CD4-positive, alpha-beta memory T cell (primary cell): ENCODE measurements at regions not wholly inside any gene's neighbourhood (a gene's known extent, or its start where the extent isn't known, plus 50 kb on each side); places are given as distances from the start of the nearest gene placed in this dataset.

Experiments used
- CTCF ChIA-PET: fragments of 350-600 bp; sonication (Branson Sonifier 250); formaldehyde crosslinking; loops from one replicate; lab custom pipeline; 2021; ENCODE audit warnings: inconsistent platforms; ENCODE audit not compliant: partially characterized antibody; lab: Charles Lee
- POLR2A ChIA-PET: fragments of 350-600 bp; sonication (Branson Sonifier 250); formaldehyde crosslinking; loops from one replicate; lab custom pipeline; 2021; ENCODE audit not compliant: partially characterized antibody; lab: Charles Lee
- DNase-seq, 5 donors: peaks; one replicate each; pipeline versions ENCODE4 v3.0.0 to v3.0.0-alpha.2; 2020 to 2022; ENCODE audit warnings: mixed read lengths in 1 of 5
- H3K27ac ChIP-seq: one replicate; pipeline ENCODE4 v1.7.0; 2013; ENCODE audit warnings: low read depth, low read length
- H3K27me3 ChIP-seq: 2 replicates; pipeline ENCODE4 v1.7.0; 2013; ENCODE audit warnings: mild to moderate bottlenecking, low read length, moderate library complexity; ENCODE audit not compliant: insufficient read depth
- H3K36me3 ChIP-seq: 2 replicates; pipeline ENCODE4 v1.7.0; 2013; ENCODE audit warnings: mild to moderate bottlenecking, low read length, moderate library complexity; ENCODE audit not compliant: insufficient read depth
- H3K4me1 ChIP-seq: 2 replicates; pipeline ENCODE4 v1.7.0; 2013; ENCODE audit warnings: mild to moderate bottlenecking, low read length, moderate library complexity; ENCODE audit not compliant: insufficient read depth
- H3K4me3 ChIP-seq, 2 donors: one replicate each; pipeline ENCODE4 v1.7.0; 2013; ENCODE audit warnings: low read length in 2 of 2, mild to moderate bottlenecking in 1 of 2
- H3K9me3 ChIP-seq, 2 donors: one replicate each; pipeline ENCODE4 v1.7.0; 2013; ENCODE audit warnings: low read length in 2 of 2, control low read depth in 1 of 2; ENCODE audit not compliant: control insufficient read depth in 1 of 2
- H3K27ac Mint-ChIP-seq, 7 donors: one replicate each; pipeline ENCODE4 v1.8.0; 2020 to 2021; ENCODE audit warnings: mixed read lengths in 7 of 7, mild to moderate bottlenecking in 6 of 7, inconsistent platforms in 3 of 7, moderate library complexity in 3 of 7
- H3K27me3 Mint-ChIP-seq, 2 donors: one replicate each; pipeline ENCODE4 v1.8.0; 2020 to 2021; ENCODE audit warnings: mixed read lengths in 2 of 2
- H3K36me3 Mint-ChIP-seq, 2 donors: one replicate each; pipeline ENCODE4 v1.8.0; 2020 to 2021; ENCODE audit warnings: mixed read lengths in 2 of 2, inconsistent platforms in 1 of 2, mild to moderate bottlenecking in 1 of 2
- H3K4me1 Mint-ChIP-seq, 4 donors: one replicate each; pipeline ENCODE4 v1.8.0; 2020 to 2021; ENCODE audit warnings: mixed read lengths in 4 of 4, mild to moderate bottlenecking in 1 of 4
- H3K4me3 Mint-ChIP-seq, 8 donors: one replicate each; pipeline ENCODE4 v1.8.0; 2020 to 2021; ENCODE audit warnings: mixed read lengths in 8 of 8, mild to moderate bottlenecking in 7 of 8, moderate library complexity in 6 of 8, inconsistent platforms in 3 of 8
- H3K9me3 Mint-ChIP-seq, 8 donors: one replicate each; pipeline ENCODE4 v1.8.0; 2020 to 2021; ENCODE audit warnings: mixed read lengths in 8 of 8, mild to moderate bottlenecking in 5 of 8, inconsistent platforms in 3 of 8, moderate library complexity in 1 of 8
- intact Hi-C: fragments of 100-400 bp; cut with micrococcal nuclease; formaldehyde crosslinking; loops from one replicate; pipeline ENCODE4 v1.15.1; 2023

GRCh38 chr4:53805291-53805690 lies 214.0 kb upstream of the LNX1 start:
- Histone ChIP-seq H3K27me3 (no peaks in the 10 kb centered on the region), H3K36me3 (no peaks in the 10 kb centered on the region), H3K4me3 (no peak overlapping the region), H3K9me3 (no peaks in the 10 kb centered on the region), H3K27ac (no peak overlapping the region), H3K4me1 (no peaks in the 10 kb centered on the region)
- H3K9me3 Mint-ChIP-seq: peaks cover 0 to 5% (median 0%) of the 10 kb centered on the region in 8 donors
- H3K36me3 Mint-ChIP-seq: no peaks in the 10 kb centered on the region
- no peak for DNase-seq
- no peaks in the 10 kb centered on the region for H3K4me1 Mint-ChIP-seq
- CTCF ChIA-PET: no interaction called here
- POLR2A ChIA-PET: no interaction called here
- no peak overlapping the region for H3K4me3 Mint-ChIP-seq
- peaks cover 0 to 5% of the 10 kb centered on the region in 2 donors for H3K27me3 Mint-ChIP-seq
- intact Hi-C loops: no loop called here
- H3K27ac Mint-ChIP-seq: no peak overlapping the region

- Histone ChIP-seq H3K27me3 (no peaks in the 10 kb centered on the region), H3K4me3 (no peak overlapping the region), H3K27ac (no peak overlapping the region), H3K36me3 (no peaks in the 10 kb centered on the region), H3K9me3 (no peaks in the 10 kb centered on the region), H3K4me1 (no peaks in the 10 kb centered on the region)
- ChIA-PET CTCF (no interaction called here), POLR2A (no interaction called here)
- no peaks in the 10 kb centered on the region for H3K36me3 Mint-ChIP-seq
- H3K9me3 Mint-ChIP-seq: peaks cover 0 to 5% (median 0%) of the 10 kb centered on the region in 8 donors
- H3K27ac Mint-ChIP-seq: no peak overlapping the region
- intact Hi-C loops: no loop called here
- peaks cover 0 to 5% of the 10 kb centered on the region in 2 donors for H3K27me3 Mint-ChIP-seq
- no peak overlapping the region for H3K4me3 Mint-ChIP-seq
- no peak for DNase-seq
- H3K4me1 Mint-ChIP-seq: no peaks in the 10 kb centered on the region
Observed at GRCh38 chr4:53804719-53805118, 213.4 kb upstream of the LNX1 start.

GRCh38 chr4:53802500-53802899 lies 211.2 kb upstream of the LNX1 start:
- no peaks in the 10 kb centered on the region for H3K36me3 Mint-ChIP-seq
- no peak overlapping the region for H3K4me3 Mint-ChIP-seq
- Histone ChIP-seq H3K4me3 (no peak overlapping the region), H3K9me3 (no peaks in the 10 kb centered on the region), H3K4me1 (no peaks in the 10 kb centered on the region), H3K27ac (no peak overlapping the region), H3K27me3 (no peaks in the 10 kb centered on the region), H3K36me3 (no peaks in the 10 kb centered on the region)
- no peak for DNase-seq
- intact Hi-C loops: no loop called here
- no peak overlapping the region for H3K27ac Mint-ChIP-seq
- no peaks in the 10 kb centered on the region for H3K4me1 Mint-ChIP-seq
- peaks cover 0 to 5% of the 10 kb centered on the region in 2 donors for H3K27me3 Mint-ChIP-seq
- POLR2A ChIA-PET: no interaction called here
- H3K9me3 Mint-ChIP-seq: peaks cover 0 to 5% (median 0%) of the 10 kb centered on the region in 8 donors
- CTCF ChIA-PET: no interaction called here

GRCh38 chr4:53801373-53801772 lies 210.1 kb upstream of the LNX1 start:
- H3K27ac Mint-ChIP-seq: no peak overlapping the region
- ChIA-PET POLR2A (no interaction called here), CTCF (no interaction called here)
- no peak overlapping the region for H3K4me3 Mint-ChIP-seq
- peaks cover 0 to 3% of the 10 kb centered on the region in 2 donors for H3K27me3 Mint-ChIP-seq
- H3K4me1 Mint-ChIP-seq: no peaks in the 10 kb centered on the region
- no peak for DNase-seq
- Histone ChIP-seq H3K27me3 (no peaks in the 10 kb centered on the region), H3K4me3 (no peak overlapping the region), H3K9me3 (no peaks in the 10 kb centered on the region), H3K4me1 (no peaks in the 10 kb centered on the region), H3K27ac (no peak overlapping the region), H3K36me3 (no peaks in the 10 kb centered on the region)
- no peaks in the 10 kb centered on the region for H3K36me3 Mint-ChIP-seq
- H3K9me3 Mint-ChIP-seq: peaks cover 0 to 5% (median 0%) of the 10 kb centered on the region in 8 donors
- intact Hi-C loops: no loop called here

GRCh38 chr4:53800741-53801140 lies 209.5 kb upstream of the LNX1 start:
- H3K9me3 Mint-ChIP-seq: peaks cover 0 to 5% (median 0%) of the 10 kb centered on the region in 8 donors
- no peaks in the 10 kb centered on the region for H3K36me3 Mint-ChIP-seq
- Histone ChIP-seq H3K4me1 (no peaks in the 10 kb centered on the region), H3K9me3 (no peaks in the 10 kb centered on the region), H3K36me3 (no peaks in the 10 kb centered on the region), H3K27ac (no peak overlapping the region), H3K27me3 (no peaks in the 10 kb centered on the region), H3K4me3 (no peak overlapping the region)
- intact Hi-C loops: no loop called here
- no peak overlapping the region for H3K27ac Mint-ChIP-seq
- no peak overlapping the region for H3K4me3 Mint-ChIP-seq
- DNase-seq: no peak
- ChIA-PET POLR2A (no interaction called here), CTCF (no interaction called here)
- H3K27me3 Mint-ChIP-seq: peaks cover 0 to 3% of the 10 kb centered on the region in 2 donors
- H3K4me1 Mint-ChIP-seq: no peaks in the 10 kb centered on the region

GRCh38 chr4:53793096-53793495 lies 201.8 kb upstream of the LNX1 start:
- Histone ChIP-seq H3K27ac (no peak overlapping the region), H3K27me3 (no peaks in the 10 kb centered on the region), H3K4me1 (no peaks in the 10 kb centered on the region), H3K4me3 (no peak overlapping the region), H3K36me3 (no peaks in the 10 kb centered on the region), H3K9me3 (no peaks in the 10 kb centered on the region)
- no peaks in the 10 kb centered on the region for H3K4me1 Mint-ChIP-seq
- no peak overlapping the region for H3K27ac Mint-ChIP-seq
- intact Hi-C loops: no loop called here
- DNase-seq: no peak
- H3K4me3 Mint-ChIP-seq: no peak overlapping the region
- peaks cover 5 to 14% of the 10 kb centered on the region in 2 donors for H3K27me3 Mint-ChIP-seq
- ChIA-PET CTCF (no interaction called here), POLR2A (no interaction called here)
- no peaks in the 10 kb centered on the region for H3K36me3 Mint-ChIP-seq
- peaks cover 0 to 4% (median 1%) of the 10 kb centered on the region in 8 donors for H3K9me3 Mint-ChIP-seq

GRCh38 chr4:53790286-53790685 lies 199.0 kb upstream of the LNX1 start:
- Mint-ChIP-seq H3K36me3 (no peaks in the 10 kb centered on the region), H3K9me3 (peaks cover 0 to 4% (median 1%) of the 10 kb centered on the region in 8 donors), H3K4me1 (no peaks in the 10 kb centered on the region), H3K27me3 (peaks cover 3 to 14% of the 10 kb centered on the region in 2 donors), H3K27ac (no peak overlapping the region), H3K4me3 (no peak overlapping the region)
- Histone ChIP-seq H3K36me3 (no peaks in the 10 kb centered on the region), H3K27me3 (no peaks in the 10 kb centered on the region), H3K27ac (no peak overlapping the region), H3K4me3 (no peak overlapping the region), H3K4me1 (no peaks in the 10 kb centered on the region), H3K9me3 (no peaks in the 10 kb centered on the region)
- DNase-seq: no peak
- intact Hi-C loops: no loop called here
- POLR2A ChIA-PET: no interaction called here
- CTCF ChIA-PET: no interaction called here

- ChIA-PET POLR2A (no interaction called here), CTCF (no interaction called here)
- H3K36me3 ChIP-seq: no peaks in the 10 kb centered on the region
- Mint-ChIP-seq H3K4me1 (no peaks in the 10 kb centered on the region), H3K9me3 (peaks cover 0 to 5% (median 0%) of the 10 kb centered on the region in 8 donors), H3K36me3 (no peaks in the 10 kb centered on the region), H3K27me3 (peaks cover 2 to 11% of the 10 kb centered on the region in 2 donors), H3K4me3 (no peak overlapping the region), H3K27ac (no peak overlapping the region)
- no peaks in the 10 kb centered on the region for H3K27me3 ChIP-seq
- H3K27ac ChIP-seq: no peak overlapping the region
- intact Hi-C loops: no loop called here
- no peaks in the 10 kb centered on the region for H3K4me1 ChIP-seq
- no peaks in the 10 kb centered on the region for H3K9me3 ChIP-seq
- no peak overlapping the region for H3K4me3 ChIP-seq
- no peak for DNase-seq
Observed at GRCh38 chr4:53788621-53789020, 197.3 kb upstream of the LNX1 start.
